ENCODE measurements at regions not wholly inside any gene's neighbourhood (a gene's known extent, or its start where the extent isn't known, plus 50 kb on each side); places are given as distances from the start of the nearest gene placed in this dataset.

GRCh38 chr2:176574484-176575236, 305.4 kb downstream of the MTX2 start:
- Mint-ChIP-seq H3K27ac (no peak overlapping the region), H3K4me1 (peaks cover 8% of the 10 kb centered on the region), H3K36me3 (no peaks in the 10 kb centered on the region), H3K27me3 (ENCODE audit: low read depth) (no peaks in the 10 kb centered on the region), H3K9me3 (peaks cover 8% of the 10 kb centered on the region), H3K4me3 (no peak overlapping the region)
- DNase-seq (ENCODE audit: low spot score) (no peak), ATAC-seq (no peak)
- ChIA-PET CTCF (interaction anchor here (0.7 to 2.3 kb wide), 3 partner anchors 20 to 79 kb away, joined by 3 to 15 read pairs (median 5); no protein-coding TSS in a partner anchor), POLR2A (no interaction called here)
- TF ChIP-seq CDX4 (CRISPR knock-in tag; IDR thresholded peaks at IDR 0.05; ENCODE audit: borderline replicate concordance) (no peak), ZSCAN18 (CRISPR knock-in tag; IDR thresholded peaks at IDR 0.05) (no peak), TP53 (CRISPR knock-in tag; IDR thresholded peaks at IDR 0.05) (no peak), NFATC4 (CRISPR knock-in tag; IDR thresholded peaks at IDR 0.05) (no peak), ATF6 (CRISPR knock-in tag; IDR thresholded peaks at IDR 0.05) (no peak), USF2 (CRISPR knock-in tag; IDR thresholded peaks at IDR 0.05) (no peak), ATF3 (CRISPR knock-in tag; conservative IDR thresholded peaks at IDR 0.05) (no peak), ZNF317 (CRISPR knock-in tag; IDR thresholded peaks at IDR 0.05; ENCODE audit: borderline replicate concordance, low read depth) (no peak), FOXP4 (CRISPR knock-in tag; IDR thresholded peaks at IDR 0.05) (no peak), E2F1 (CRISPR knock-in tag; IDR thresholded peaks at IDR 0.05) (no peak), GABPB1 (CRISPR knock-in tag; IDR thresholded peaks at IDR 0.05) (no peak)

- H3K4me3 Mint-ChIP-seq = no peak overlapping the region
- ATAC-seq = no peak
- H3K9me3 Mint-ChIP-seq = peaks cover 8% of the 10 kb centered on the region
- H3K36me3 Mint-ChIP-seq = no peaks in the 10 kb centered on the region
- ChIA-PET POLR2A (no interaction called here), CTCF (interaction anchor here (0.7 to 2.3 kb wide), 3 partner anchors 21 to 79 kb away, joined by 3 to 15 read pairs (median 5); no protein-coding TSS in a partner anchor)
- no peak for DNase-seq (ENCODE audit: low spot score)
- no peak overlapping the region for H3K27ac Mint-ChIP-seq
- H3K27me3 Mint-ChIP-seq (ENCODE audit: low read depth) = no peaks in the 10 kb centered on the region
- peaks cover 8% of the 10 kb centered on the region for H3K4me1 Mint-ChIP-seq
- no peak for TF ChIP-seq ZNF219 (CRISPR knock-in tag; IDR thresholded peaks at IDR 0.05; ENCODE audit: borderline replicate concordance)
These were observed 306.0 kb downstream of the MTX2 start for GRCh38 chr2:176575237-176575744.

Data from WTC11 (cell line).